ENCODE measurements at regions not wholly inside any gene's neighbourhood (a gene's known extent, or its start where the extent isn't known, plus 50 kb on each side); places are given as distances from the start of the nearest gene placed in this dataset.

- peak; percentile 12 for DNase-seq (ENCODE audit: low spot score)
- intact Hi-C loops (cut with DNase I) = no loop called here
Observed at GRCh38 chr17:34874478-34874877, 86.8 kb downstream of the CCT6B start.

- intact Hi-C loops (cut with DNase I) = no loop called here
- no peak for DNase-seq (ENCODE audit: low spot score)
Observed at GRCh38 chr17:34872640-34873039, 88.6 kb downstream of the CCT6B start.

- no peak for DNase-seq (ENCODE audit: low spot score)
- intact Hi-C loops (cut with DNase I) = no loop called here
Observed at GRCh38 chr17:34869641-34870040, 91.6 kb downstream of the CCT6B start.

GRCh38 chr17:34865716-34866115, 95.5 kb downstream of the CCT6B start:
- intact Hi-C loops (cut with DNase I) = no loop called here
- peak; percentile 20 for DNase-seq (ENCODE audit: low spot score)

GRCh38 chr17:34862384-34862783, 98.9 kb downstream of the CCT6B start:
- intact Hi-C loops (cut with DNase I) = no loop called here
- peak; percentile 20 for DNase-seq (ENCODE audit: low spot score)

- DNase-seq (ENCODE audit: low spot score) = peak; percentile 63
- intact Hi-C loops (cut with DNase I) = no loop called here
Observed at GRCh38 chr17:34861864-34862263, 99.4 kb downstream of the CCT6B start.

GRCh38 chr17:34859652-34860051, 101.6 kb downstream of the CCT6B start:
- DNase-seq (ENCODE audit: low spot score) = peak; percentile 43
- intact Hi-C loops (cut with DNase I) = loop anchor here in 1 of 2 donors (5.0 kb wide), 1 partner anchor 1727 kb away; no protein-coding TSS in a partner anchor

GRCh38 chr17:34858591-34859565, 102.4 kb downstream of the CCT6B start:
- peak; percentile 19 for DNase-seq (ENCODE audit: low spot score)

GRCh38 chr17:34853924-34854323, 107.3 kb downstream of the CCT6B start:
- DNase-seq (ENCODE audit: low spot score) = no peak
- intact Hi-C loops (cut with DNase I) = loop anchor here in 1 of 2 donors (5.0 kb wide), 1 partner anchor 233 kb away; no protein-coding TSS in a partner anchor

More at GRCh38 chr17:34858591-34859565, 102.4 kb downstream of the CCT6B start:
- intact Hi-C loops (cut with DNase I) = loop anchor here in 1 of 2 donors (5.0 kb wide), 1 partner anchor 1727 kb away; no protein-coding TSS in a partner anchor

GRCh38 chr17:34852614-34853013, 108.6 kb downstream of the CCT6B start:
- peak; percentile 38 for DNase-seq (ENCODE audit: low spot score)
- intact Hi-C loops (cut with DNase I) = loop anchor here in 1 of 2 donors (5.0 kb wide), 1 partner anchor 235 kb away; no protein-coding TSS in a partner anchor

GRCh38 chr17:34851961-34852540, 109.2 kb downstream of the CCT6B start:
- no peak for DNase-seq (ENCODE audit: low spot score)
- intact Hi-C loops (cut with DNase I) = loop anchor here in 1 of 2 donors (5.0 kb wide), 1 partner anchor 235 kb away; no protein-coding TSS in a partner anchor

- intact Hi-C loops (cut with DNase I) = loop anchor here in 1 of 2 donors (5.0 kb wide), 1 partner anchor 236 kb away; no protein-coding TSS in a partner anchor
- no peak for DNase-seq (ENCODE audit: low spot score)
Observed at GRCh38 chr17:34850964-34851363, 110.3 kb downstream of the CCT6B start.

GRCh38 chr17:34850023-34850422, 111.2 kb downstream of the CCT6B start:
- intact Hi-C loops (cut with DNase I) = loop anchor here in 1 of 2 donors (5.0 kb wide), 1 partner anchor 237 kb away; no protein-coding TSS in a partner anchor
- DNase-seq (ENCODE audit: low spot score) = no peak

GRCh38 chr17:34847938-34848337, 113.3 kb downstream of the CCT6B start:
- DNase-seq (ENCODE audit: low spot score) = peak; percentile 66
- intact Hi-C loops (cut with DNase I) = no loop called here

GRCh38 chr17:34845296-34845695, 116.0 kb downstream of the CCT6B start:
- intact Hi-C loops (cut with DNase I) = no loop called here

GRCh38 chr17:34843682-34844081, 117.6 kb downstream of the CCT6B start:
- no peak for DNase-seq (ENCODE audit: low spot score)
- intact Hi-C loops (cut with DNase I) = no loop called here

More at GRCh38 chr17:34845296-34845695, 116.0 kb downstream of the CCT6B start:
- no peak for DNase-seq (ENCODE audit: low spot score)

- no peak for DNase-seq (ENCODE audit: low spot score)
- intact Hi-C loops (cut with DNase I) = no loop called here
Observed at GRCh38 chr17:34842235-34842634, 119.0 kb downstream of the CCT6B start.

- no peak for DNase-seq (ENCODE audit: low spot score)
- intact Hi-C loops (cut with DNase I) = no loop called here
Observed at GRCh38 chr17:34841467-34841866, 119.8 kb downstream of the CCT6B start.

GRCh38 chr17:34840750-34841149, 120.5 kb downstream of the CCT6B start:
- intact Hi-C loops (cut with DNase I) = no loop called here

More at GRCh38 chr17:34840750-34841149, 120.5 kb downstream of the CCT6B start:
- no peak for DNase-seq (ENCODE audit: low spot score)

Data from posterior vena cava (tissue), 2 donors.